SJCRH30 (cell line): ENCODE measurements at regions not wholly inside any gene's neighbourhood (a gene's known extent, or its start where the extent isn't known, plus 50 kb on each side); places are given as distances from the start of the nearest gene placed in this dataset.

ENCODE experiments used
- DNase-seq, 2 experiments: peaks; one replicate each; pipeline ENCODE4 v3.0.0-alpha.2; 2015 to 2020
- H3K27ac ChIP-seq: fragments of 250-450 bp; sonication (Bioruptor Pico); 2 replicates; pipeline ENCODE4 v1.5.1; 2020; ENCODE audit warnings: mild to moderate bottlenecking, moderate library complexity
- H3K27me3 ChIP-seq: fragments of 250-450 bp; sonication (Bioruptor Pico); 2 replicates; pipeline ENCODE4 v1.5.1; 2020; ENCODE audit warnings: mild to moderate bottlenecking, moderate library complexity
- H3K36me3 ChIP-seq: fragments of 250-450 bp; sonication (Bioruptor Pico); 2 replicates; pipeline ENCODE4 v1.5.1; 2020; ENCODE audit warnings: mild to moderate bottlenecking, moderate library complexity
- H3K4me1 ChIP-seq: fragments of 250-450 bp; sonication (Bioruptor Pico); 2 replicates; pipeline ENCODE4 v1.5.1; 2020; ENCODE audit warnings: mild to moderate bottlenecking, moderate library complexity
- H3K4me3 ChIP-seq: fragments of 250-450 bp; sonication (Bioruptor Pico); 2 replicates; pipeline ENCODE4 v1.5.1; 2020; ENCODE audit warnings: mild to moderate bottlenecking, moderate library complexity
- H3K9me3 ChIP-seq: fragments of 250-450 bp; sonication (Bioruptor Pico); replicated peaks from 2 replicates; pipeline ENCODE4 v1.5.1; 2020; ENCODE audit warnings: mild to moderate bottlenecking, moderate library complexity

- no peaks in the 10 kb centered on the region for H3K36me3 ChIP-seq
- no peaks in the 10 kb centered on the region for H3K27me3 ChIP-seq
- DNase-seq = peak in 1 of 2 experiments; percentile 40
- no peaks in the 10 kb centered on the region for H3K4me1 ChIP-seq
- H3K27ac ChIP-seq = no peak overlapping the region
- no peak overlapping the region for H3K4me3 ChIP-seq
- no peaks in the 10 kb centered on the region for H3K9me3 ChIP-seq
These were observed 70.0 kb upstream of the PMFBP1 start for GRCh38 chr16:72241930-72242329.

GRCh38 chr16:72241008-72241407, 69.1 kb upstream of the PMFBP1 start:
- Histone ChIP-seq H3K36me3 (no peaks in the 10 kb centered on the region), H3K4me1 (no peaks in the 10 kb centered on the region), H3K9me3 (no peaks in the 10 kb centered on the region), H3K27ac (no peak overlapping the region), H3K4me3 (no peak overlapping the region), H3K27me3 (no peaks in the 10 kb centered on the region)
- no peak for DNase-seq

GRCh38 chr16:72240466-72240865, 68.5 kb upstream of the PMFBP1 start:
- no peak overlapping the region for H3K27ac ChIP-seq
- DNase-seq = no peak

GRCh38 chr16:72236866-72237265, 64.9 kb upstream of the PMFBP1 start:
- H3K27ac ChIP-seq = no peak overlapping the region
- H3K36me3 ChIP-seq = no peaks in the 10 kb centered on the region
- no peak overlapping the region for H3K4me3 ChIP-seq
- H3K4me1 ChIP-seq = no peaks in the 10 kb centered on the region
- H3K9me3 ChIP-seq = no peaks in the 10 kb centered on the region
- DNase-seq = no peak
- no peaks in the 10 kb centered on the region for H3K27me3 ChIP-seq

More at GRCh38 chr16:72240466-72240865, 68.5 kb upstream of the PMFBP1 start:
- Histone ChIP-seq H3K9me3 (no peaks in the 10 kb centered on the region), H3K36me3 (no peaks in the 10 kb centered on the region), H3K4me1 (no peaks in the 10 kb centered on the region), H3K27me3 (no peaks in the 10 kb centered on the region), H3K4me3 (no peak overlapping the region)

GRCh38 chr16:72234387-72234786, 62.4 kb upstream of the PMFBP1 start:
- Histone ChIP-seq H3K27me3 (no peaks in the 10 kb centered on the region), H3K9me3 (no peaks in the 10 kb centered on the region), H3K4me1 (no peaks in the 10 kb centered on the region), H3K36me3 (no peaks in the 10 kb centered on the region), H3K4me3 (no peak overlapping the region), H3K27ac (no peak overlapping the region)
- no peak for DNase-seq

GRCh38 chr16:72228014-72228413, 56.1 kb upstream of the PMFBP1 start:
- Histone ChIP-seq H3K4me1 (no peaks in the 10 kb centered on the region), H3K27ac (no peak overlapping the region), H3K9me3 (no peaks in the 10 kb centered on the region), H3K27me3 (no peaks in the 10 kb centered on the region), H3K36me3 (no peaks in the 10 kb centered on the region), H3K4me3 (no peak overlapping the region)
- no peak for DNase-seq

- Histone ChIP-seq H3K9me3 (no peaks in the 10 kb centered on the region), H3K27ac (no peak overlapping the region), H3K4me1 (no peaks in the 10 kb centered on the region), H3K36me3 (no peaks in the 10 kb centered on the region), H3K4me3 (no peak overlapping the region), H3K27me3 (no peaks in the 10 kb centered on the region)
- no peak for DNase-seq
These were observed 54.2 kb upstream of the PMFBP1 start for GRCh38 chr16:72226136-72226535.

GRCh38 chr16:72224260-72224768, 52.4 kb upstream of the PMFBP1 start:
- Histone ChIP-seq H3K36me3 (no peaks in the 10 kb centered on the region), H3K27ac (no peak overlapping the region), H3K4me1 (no peaks in the 10 kb centered on the region), H3K9me3 (no peaks in the 10 kb centered on the region), H3K4me3 (no peak overlapping the region), H3K27me3 (no peaks in the 10 kb centered on the region)
- DNase-seq = no peak

GRCh38 chr16:72222503-72222902, 50.5 kb upstream of the PMFBP1 start:
- no peak for DNase-seq
- no peak overlapping the region for H3K4me3 ChIP-seq
- H3K36me3 ChIP-seq = no peaks in the 10 kb centered on the region
- H3K27ac ChIP-seq = no peak overlapping the region
- H3K27me3 ChIP-seq = no peaks in the 10 kb centered on the region
- H3K9me3 ChIP-seq = no peaks in the 10 kb centered on the region
- no peaks in the 10 kb centered on the region for H3K4me1 ChIP-seq
